Activated CD4-positive, alpha-beta T cell treated with anti-CD3 and anti-CD28 coated beads, Interleukin-2, Interleukin-4, amounts not matched to agents 100 ng/mL and 50 ng/mL, durations not matched to agents 16 hours and 8 hours (primary cell): ENCODE measurements at regions not wholly inside any gene's neighbourhood (a gene's known extent, or its start where the extent isn't known, plus 50 kb on each side); places are given as distances from the start of the nearest gene placed in this dataset.
"Not testable (repeated sequence)": the region's sequence is repeated elsewhere in the genome, so short reads cannot be mapped to it uniquely, and the experiment has no call there.

Experiments used
- DNase-seq: peaks from one replicate; pipeline ENCODE4 v3.0.0-alpha.2; 2020; ENCODE audit warnings: low spot score

- DNase-seq, result not testable (repeated sequence)
Observed at GRCh38 chr4:121616449-121616848, 80.3 kb downstream of the ANXA5 start.

- DNase-seq, result no peak
Observed at GRCh38 chr4:121614101-121614500, 82.7 kb downstream of the ANXA5 start.

DNA sequence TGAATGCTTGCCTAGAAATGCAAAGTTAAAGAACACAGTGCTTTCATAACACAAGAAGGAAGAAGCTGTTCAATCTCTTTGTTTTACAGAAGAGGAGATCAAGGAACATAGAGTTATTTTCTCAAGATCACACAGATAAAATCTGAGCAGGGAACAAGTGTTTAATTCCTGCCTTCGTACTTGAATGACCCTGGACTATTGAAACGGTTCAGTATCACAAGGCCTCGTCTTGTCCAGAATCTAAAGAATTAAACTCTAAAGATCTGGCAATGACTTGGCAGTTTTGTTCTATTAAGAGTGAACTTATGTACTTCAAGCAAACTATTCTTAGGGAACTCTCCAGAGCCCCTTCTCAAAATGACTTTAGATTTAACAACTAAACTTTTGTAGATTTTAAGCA lies 97.7 kb downstream of the ANXA5 start:
- DNase-seq, result no peak

DNA sequence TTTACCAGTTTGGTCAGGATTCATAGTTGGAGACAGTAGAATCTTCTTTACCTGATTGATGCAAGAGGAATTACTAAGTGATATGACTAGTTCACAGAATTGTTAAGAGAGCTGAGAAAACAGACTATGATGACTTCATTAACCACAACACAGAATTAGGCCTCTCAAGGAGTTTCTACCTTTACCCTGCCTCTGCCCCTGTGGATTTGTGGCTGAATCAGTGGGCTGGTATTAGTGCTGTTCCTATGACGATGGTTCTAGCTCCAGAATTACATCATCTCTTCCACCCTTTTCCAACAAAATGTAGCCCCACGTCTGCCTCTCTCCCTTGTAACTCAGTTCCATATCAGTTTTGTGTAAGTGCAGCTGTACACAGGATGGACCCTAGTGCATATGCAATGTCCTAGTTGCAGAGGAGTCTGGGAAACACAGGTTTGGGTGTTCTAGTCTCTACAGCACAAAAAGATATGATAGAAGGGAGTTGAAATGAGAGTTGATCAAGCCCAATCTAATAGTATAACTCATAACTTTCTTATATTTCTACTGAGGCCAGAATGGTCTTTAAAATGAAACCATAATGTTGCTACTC lies 99.3 kb downstream of the ANXA5 start:
- DNase-seq, result peak; percentile 30

DNA sequence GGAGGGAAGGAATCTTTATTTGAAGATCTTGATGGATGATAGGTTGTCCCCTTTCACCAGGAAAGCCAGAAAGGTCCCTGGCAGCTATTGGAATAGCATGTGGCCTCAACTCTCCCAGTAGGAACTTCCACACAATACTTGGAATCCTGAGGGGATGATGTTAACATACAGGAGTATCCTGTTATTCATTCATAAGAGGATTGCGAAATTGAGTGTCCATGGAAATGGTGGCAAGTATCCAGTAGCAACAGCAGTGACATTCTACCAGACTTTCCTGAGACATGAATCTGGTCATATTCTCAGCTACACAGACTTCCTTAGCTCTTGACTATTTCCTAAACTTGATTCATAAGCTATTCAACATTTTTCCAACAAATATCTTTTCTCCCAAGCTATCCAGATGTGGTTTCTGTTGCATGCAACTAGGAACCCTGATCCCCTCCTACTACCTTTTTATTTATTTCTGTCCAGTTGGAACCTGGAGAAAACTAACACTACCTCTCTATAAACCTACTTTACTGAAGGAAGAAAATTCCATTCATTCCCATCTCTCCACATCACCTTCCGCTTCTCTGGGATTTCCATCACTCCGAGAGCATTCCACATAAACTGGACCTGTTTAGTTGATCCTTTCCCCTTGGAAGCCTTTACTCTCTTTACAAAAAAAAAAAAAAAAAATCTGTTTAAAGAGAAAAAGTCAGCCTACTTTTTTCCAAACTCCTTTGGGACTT lies 101.8 kb downstream of the ANXA5 start:
- DNase-seq, result no peak

DNA sequence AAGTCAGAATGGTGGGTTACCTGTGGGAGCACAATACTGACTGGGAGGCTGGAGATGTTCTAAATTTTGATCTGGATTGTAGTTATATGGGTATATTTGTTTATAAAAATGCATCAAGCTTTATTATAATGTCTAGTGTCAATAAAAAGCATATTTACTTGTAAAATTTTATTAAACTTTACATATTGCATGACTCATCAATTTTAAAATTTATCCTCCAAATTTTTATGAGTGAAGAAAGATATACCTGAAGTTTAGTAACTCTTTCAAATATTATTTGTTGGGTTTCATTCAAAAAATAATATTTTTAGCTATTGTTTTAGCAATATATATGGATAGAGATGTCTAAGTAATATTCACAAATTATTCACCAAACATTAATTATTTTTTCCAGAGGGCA lies 103.0 kb downstream of the ANXA5 start:
- no peak for DNase-seq

- DNase-seq, result not testable (repeated sequence)
Observed at GRCh38 chr4:121592257-121592656, 104.5 kb downstream of the ANXA5 start.

DNA sequence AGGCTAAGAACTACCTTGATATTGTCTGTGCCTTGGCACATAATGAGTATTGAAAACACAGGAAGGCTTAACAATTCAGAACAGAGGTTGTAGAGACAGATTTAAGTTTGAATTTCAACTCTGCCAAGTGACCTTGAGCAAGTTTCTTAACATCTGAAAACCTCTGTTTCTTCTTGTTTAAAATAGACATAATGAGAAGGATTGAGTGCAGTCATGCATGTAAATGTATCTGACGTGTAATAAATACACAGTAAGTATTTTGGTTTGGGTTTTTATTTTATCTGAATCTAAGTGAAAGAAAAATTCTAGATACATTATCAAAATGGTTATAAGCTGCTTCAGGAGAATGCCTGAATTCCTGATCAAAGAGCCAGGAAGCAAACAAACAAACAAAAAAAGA lies 111.9 kb downstream of the ANXA5 start:
- DNase-seq, result no peak

DNA sequence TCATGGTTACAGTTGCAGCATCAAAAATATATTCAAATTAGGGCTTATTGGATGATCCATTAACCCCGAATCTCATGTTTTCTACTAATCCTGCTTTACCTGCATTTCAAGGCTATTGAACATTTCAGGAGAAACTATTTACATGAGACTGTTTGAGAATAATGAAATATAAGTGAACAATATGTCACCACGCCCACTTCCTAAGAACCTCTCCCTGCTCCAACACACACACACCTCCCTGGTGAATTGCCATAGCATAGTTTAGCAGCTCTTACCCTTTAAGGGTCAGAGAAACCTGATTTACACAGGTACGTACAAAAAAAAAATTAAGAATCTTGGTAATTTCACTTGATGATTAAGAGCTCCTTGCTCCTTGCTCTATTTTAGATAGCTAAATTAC lies 113.4 kb downstream of the ANXA5 start:
- no peak for DNase-seq

- no peak for DNase-seq
Observed at GRCh38 chr4:121582296-121582695, 114.5 kb downstream of the ANXA5 start.

GRCh38 chr4:121575392-121575791 lies 121.4 kb downstream of the ANXA5 start:
- DNase-seq, result not testable (repeated sequence)

GRCh38 chr4:121574618-121575017 lies 122.2 kb downstream of the ANXA5 start:
- no peak for DNase-seq

- DNase-seq, result no peak
Observed at GRCh38 chr4:121567748-121568147, 129.0 kb downstream of the ANXA5 start.

GRCh38 chr4:121564840-121565375 lies 131.9 kb downstream of the ANXA5 start:
- no peak for DNase-seq

DNA sequence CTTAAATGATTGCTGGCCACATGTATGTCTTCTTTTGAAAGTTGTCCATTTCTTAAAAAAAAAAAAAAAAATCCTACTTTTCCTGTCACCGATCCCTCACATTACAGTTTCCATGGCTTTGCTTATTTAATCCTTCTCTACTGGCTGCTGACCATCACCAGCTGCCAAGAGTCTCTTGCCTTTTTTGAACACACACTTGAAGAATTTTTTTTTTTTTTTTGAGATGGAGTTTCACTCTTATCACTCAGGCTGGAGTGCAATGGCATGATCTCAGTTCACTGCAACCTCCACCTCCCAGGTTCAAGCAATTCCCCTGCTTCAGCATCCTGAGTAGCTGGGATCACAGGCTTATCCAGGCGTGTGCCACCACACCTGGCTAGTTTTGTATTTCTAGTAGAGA lies 134.0 kb downstream of the ANXA5 start:
- DNase-seq, result no peak

DNA sequence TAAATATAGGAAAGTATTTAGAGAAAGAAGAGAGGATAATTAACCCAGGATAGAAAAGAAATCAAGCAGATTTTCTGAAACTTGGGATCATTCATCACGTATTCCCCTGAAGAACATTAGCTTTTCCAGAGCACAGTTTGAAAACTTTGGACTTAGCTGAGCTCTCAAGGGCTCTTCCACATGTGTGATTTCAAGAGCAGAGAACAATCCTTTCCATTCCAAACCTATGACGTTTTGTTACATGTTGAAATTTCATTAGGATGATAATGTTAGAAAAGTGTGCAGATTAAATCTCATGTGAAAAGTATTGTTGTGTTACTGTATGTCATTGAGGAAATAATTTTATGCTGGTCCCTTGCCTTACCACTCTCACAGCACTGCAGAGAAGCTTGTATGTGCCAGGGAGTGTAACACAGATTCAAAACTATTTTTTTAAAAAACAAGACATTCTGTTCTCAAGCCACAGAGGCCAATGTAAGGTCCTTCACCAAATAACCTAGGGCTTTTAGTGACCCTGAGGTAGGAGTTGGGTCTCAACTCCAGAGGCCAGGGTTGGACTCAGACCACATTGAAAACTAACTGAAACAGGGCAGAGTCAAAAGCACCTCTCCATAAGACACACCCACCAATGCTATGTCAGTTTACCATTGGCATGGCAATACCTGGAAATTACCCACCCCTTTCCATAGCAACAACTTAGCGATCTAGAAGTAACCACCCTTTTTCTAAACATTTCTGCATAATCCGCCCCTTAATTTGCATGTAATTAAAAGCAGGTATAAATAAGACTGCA lies 141.3 kb downstream of the ANXA5 start:
- DNase-seq, result no peak

- DNase-seq, result no peak
Observed at GRCh38 chr4:121554382-121554781, 142.4 kb downstream of the ANXA5 start.

DNA sequence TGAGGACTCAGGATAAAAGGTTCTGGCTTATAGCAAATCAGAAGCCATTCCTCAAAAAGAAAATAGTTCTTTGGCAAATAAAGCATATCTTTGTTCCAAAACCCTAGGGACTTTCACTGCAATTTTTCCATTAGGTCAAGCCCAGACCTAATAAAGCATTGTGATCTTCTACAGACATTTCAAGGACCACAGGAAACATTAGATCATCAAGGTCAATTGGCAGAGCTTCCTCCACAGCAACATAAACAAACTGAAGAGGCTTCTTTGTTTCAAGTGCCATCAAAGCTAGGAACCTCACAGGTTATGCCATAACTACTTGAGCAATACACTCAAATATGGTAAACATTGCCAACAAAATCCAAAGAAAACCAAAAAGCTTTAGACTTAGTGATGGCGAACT lies 144.9 kb downstream of the ANXA5 start:
- DNase-seq, result no peak

GRCh38 chr4:121551271-121551670 lies 145.5 kb downstream of the ANXA5 start:
- no peak for DNase-seq

DNA sequence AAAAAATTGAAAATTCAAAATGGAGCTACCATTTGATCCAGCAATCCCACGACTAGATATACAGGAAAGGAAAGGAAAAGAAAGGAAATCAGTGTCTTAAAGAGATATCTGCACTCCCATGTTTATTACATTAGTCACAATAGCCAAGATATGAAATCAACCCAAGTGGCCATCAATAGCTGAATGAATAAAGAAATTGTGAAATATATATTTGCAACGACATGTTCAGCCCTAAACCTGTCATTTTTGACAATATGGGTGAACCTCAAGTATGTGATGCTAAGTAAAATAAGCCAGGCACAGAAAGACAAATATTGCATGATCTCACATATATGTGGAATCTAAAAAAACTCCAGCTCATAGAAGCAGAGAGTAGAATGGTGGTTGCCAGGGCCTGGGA lies 155.1 kb downstream of the ANXA5 start:
- no peak for DNase-seq

DNA sequence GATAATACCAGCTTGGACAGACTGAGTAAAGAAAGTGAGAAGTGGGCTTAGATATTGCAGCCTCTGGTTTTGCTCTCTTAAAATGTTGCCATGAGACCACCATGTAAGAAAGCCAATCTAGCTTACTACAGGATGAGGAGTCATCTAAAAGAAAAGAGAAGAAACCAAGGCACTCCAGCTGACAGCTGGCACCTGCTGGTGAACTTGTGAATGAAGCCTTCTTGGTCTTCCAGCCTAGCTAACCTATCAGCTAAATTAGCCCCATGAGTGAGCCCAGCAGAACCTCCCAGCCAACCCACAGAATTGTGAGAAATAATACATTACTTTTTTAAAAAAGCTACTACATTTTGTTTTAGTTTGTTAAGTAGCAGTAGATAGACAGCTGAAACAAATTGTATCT lies 154.5 kb upstream of the QRFPR start:
- DNase-seq, result no peak

GRCh38 chr4:121534187-121534586 lies 153.4 kb upstream of the QRFPR start:
- DNase-seq, result no peak

GRCh38 chr4:121526509-121526908 lies 145.7 kb upstream of the QRFPR start:
- no peak for DNase-seq
